ENCODE measurements at regions not wholly inside any gene's neighbourhood (a gene's known extent, or its start where the extent isn't known, plus 50 kb on each side); places are given as distances from the start of the nearest gene placed in this dataset.

DNA sequence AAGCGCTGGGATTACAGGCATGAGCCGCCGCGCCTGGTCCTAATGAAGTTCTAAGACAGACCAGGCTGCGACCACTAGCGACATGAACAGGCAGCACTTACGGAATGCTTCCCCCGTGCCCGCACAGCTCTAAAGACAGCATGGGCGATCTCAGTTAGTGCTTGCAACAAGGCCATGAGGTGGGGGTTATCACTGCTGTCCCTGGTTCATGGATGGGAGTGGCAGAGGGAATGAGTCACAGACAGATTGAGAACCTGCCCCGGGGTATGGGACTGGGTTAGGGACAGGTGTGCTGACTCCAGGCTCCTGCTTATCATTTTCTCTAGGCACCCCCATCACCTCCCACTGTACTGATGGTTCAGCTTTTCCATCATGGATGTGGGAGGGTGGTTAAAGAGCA, 160.9 kb downstream of the VRK1 start:
- Histone ChIP-seq H3K4me1 (no peaks in the 10 kb centered on the region), H3K4me3 (no peak overlapping the region), H3K27ac (no peak overlapping the region), H3K27me3 (no peaks in the 10 kb centered on the region), H3K36me3 (no peaks in the 10 kb centered on the region), H3K9me3 (peaks cover 0 to 9% (median 8%) of the 10 kb centered on the region in 3 donors)
- no peak for DNase-seq
- intact Hi-C loops (cut with DNase I; ENCODE audit: low total_unique reads) = no loop called here
- TF ChIP-seq, protein P1, sequence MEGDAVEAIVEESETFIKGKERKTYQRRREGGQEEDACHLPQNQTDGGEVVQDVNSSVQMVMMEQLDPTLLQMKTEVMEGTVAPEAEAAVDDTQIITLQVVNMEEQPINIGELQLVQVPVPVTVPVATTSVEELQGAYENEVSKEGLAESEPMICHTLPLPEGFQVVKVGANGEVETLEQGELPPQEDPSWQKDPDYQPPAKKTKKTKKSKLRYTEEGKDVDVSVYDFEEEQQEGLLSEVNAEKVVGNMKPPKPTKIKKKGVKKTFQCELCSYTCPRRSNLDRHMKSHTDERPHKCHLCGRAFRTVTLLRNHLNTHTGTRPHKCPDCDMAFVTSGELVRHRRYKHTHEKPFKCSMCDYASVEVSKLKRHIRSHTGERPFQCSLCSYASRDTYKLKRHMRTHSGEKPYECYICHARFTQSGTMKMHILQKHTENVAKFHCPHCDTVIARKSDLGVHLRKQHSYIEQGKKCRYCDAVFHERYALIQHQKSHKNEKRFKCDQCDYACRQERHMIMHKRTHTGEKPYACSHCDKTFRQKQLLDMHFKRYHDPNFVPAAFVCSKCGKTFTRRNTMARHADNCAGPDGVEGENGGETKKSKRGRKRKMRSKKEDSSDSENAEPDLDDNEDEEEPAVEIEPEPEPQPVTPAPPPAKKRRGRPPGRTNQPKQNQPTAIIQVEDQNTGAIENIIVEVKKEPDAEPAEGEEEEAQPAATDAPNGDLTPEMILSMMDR (IDR thresholded peaks at IDR 0.05) = no peak

DNA sequence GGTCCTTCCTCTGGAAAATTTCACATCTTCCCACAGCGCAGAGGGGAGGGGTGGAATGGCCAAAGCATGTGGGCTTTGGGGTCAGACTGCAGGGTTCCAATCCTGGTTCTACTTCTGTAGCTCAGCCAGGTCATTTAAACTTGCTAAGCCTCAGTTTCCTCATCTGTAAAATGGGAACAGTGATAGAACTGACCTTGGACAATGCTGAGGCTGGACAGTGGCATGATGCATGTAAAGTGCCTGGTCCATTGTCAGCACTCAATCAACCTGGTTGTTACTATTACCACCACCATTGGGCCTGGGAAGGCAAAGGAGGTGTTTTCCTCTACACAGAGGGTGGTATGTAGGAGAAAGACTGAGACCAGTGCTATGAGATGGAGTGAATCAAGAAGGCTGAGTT, 162.8 kb downstream of the VRK1 start:
- TF ChIP-seq, protein P1 (IDR thresholded peaks at IDR 0.05) = no peak
- DNase-seq = no peak
- no peaks in the 10 kb centered on the region for H3K4me1 ChIP-seq
- H3K4me3 ChIP-seq = no peak overlapping the region
- peaks cover 0 to 16% (median 8%) of the 10 kb centered on the region in 3 donors for H3K9me3 ChIP-seq
- no peaks in the 10 kb centered on the region for H3K36me3 ChIP-seq
- intact Hi-C loops (cut with DNase I; ENCODE audit: low total_unique reads) = no loop called here
- no peak overlapping the region for H3K27ac ChIP-seq
- no peaks in the 10 kb centered on the region for H3K27me3 ChIP-seq

DNA sequence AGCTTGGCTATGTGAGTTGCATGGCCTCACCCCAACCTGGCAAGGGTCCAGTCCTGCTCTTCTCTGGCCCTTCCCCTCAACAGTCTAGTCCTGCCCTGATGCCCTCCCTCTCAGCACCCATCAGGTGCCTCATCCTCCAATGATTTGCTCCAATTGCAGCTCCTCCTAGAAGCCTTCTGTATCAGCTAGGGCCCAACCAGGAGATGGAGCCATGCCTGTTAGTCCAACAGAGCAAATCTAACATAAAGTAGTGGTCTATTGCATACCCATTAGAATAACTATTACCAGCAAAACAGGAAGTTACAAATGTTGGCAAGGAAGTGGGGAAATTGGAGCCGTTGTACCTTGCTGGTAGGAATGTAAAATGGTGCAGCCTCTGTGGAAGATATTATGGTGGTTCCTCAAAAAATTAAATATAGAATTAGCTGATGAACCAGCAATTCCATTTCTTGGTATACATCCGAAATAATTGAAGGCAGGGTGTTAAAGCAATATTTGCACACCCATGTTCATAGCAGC, 163.5 kb downstream of the VRK1 start:
- DNase-seq = no peak
- intact Hi-C loops (cut with DNase I; ENCODE audit: low total_unique reads) = no loop called here
- Histone ChIP-seq H3K27me3 (no peaks in the 10 kb centered on the region), H3K9me3 (peaks cover 0 to 16% (median 8%) of the 10 kb centered on the region in 3 donors), H3K27ac (no peak overlapping the region), H3K4me1 (no peaks in the 10 kb centered on the region), H3K36me3 (no peaks in the 10 kb centered on the region), H3K4me3 (no peak overlapping the region)
- TF ChIP-seq, protein P1 (IDR thresholded peaks at IDR 0.05) = no peak

DNA sequence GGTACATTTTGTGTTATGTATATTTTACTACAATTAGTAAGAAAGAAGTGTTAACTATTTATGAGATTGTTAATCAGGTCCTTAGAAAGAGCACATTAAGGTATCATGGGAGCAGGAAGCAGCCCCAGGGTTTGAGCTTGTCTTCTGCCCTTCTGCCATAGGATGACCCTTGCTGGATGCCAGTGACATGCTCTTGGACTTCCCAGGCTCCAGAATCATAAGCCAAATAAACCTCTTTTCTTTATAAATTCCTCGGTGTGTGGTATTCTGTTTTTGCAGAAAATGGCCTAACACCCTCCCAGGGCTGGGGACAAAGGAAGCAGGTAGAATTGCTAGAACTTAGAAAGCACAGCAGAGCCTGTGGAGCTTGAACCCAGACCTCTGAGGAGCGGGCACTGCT, 164.7 kb downstream of the VRK1 start:
- H3K9me3 ChIP-seq = peaks cover 0 to 16% (median 8%) of the 10 kb centered on the region in 3 donors
- H3K4me1 ChIP-seq = no peaks in the 10 kb centered on the region
- TF ChIP-seq, protein P1 (IDR thresholded peaks at IDR 0.05) = no peak
- H3K27ac ChIP-seq = no peak overlapping the region
- no peaks in the 10 kb centered on the region for H3K27me3 ChIP-seq
- no peaks in the 10 kb centered on the region for H3K36me3 ChIP-seq
- DNase-seq = no peak
- H3K4me3 ChIP-seq = no peak overlapping the region
- intact Hi-C loops (cut with DNase I; ENCODE audit: low total_unique reads) = no loop called here

DNA sequence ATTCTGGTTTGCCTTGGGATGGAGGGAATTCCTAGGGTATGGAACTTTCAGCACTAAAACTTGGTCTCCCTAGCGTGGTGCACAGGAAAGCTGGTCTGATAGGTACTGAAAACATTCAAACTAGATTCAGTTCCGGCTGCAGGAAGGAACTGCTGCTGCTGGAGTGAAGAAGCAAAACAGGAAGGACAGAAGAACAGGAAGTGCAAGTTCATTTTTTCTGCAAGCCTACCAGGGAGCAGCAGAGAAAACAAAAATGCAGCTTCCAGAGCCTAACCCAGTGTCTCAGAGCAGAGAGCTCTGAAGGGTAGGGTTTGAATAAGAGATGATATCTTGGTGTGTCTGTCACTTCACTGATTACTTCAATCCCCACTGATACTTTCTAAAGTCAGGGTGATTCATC, 165.2 kb downstream of the VRK1 start:
- Histone ChIP-seq H3K36me3 (no peaks in the 10 kb centered on the region), H3K4me3 (no peak overlapping the region), H3K4me1 (no peaks in the 10 kb centered on the region), H3K9me3 (peaks cover 0 to 16% (median 8%) of the 10 kb centered on the region in 3 donors), H3K27ac (no peak overlapping the region), H3K27me3 (no peaks in the 10 kb centered on the region)
- intact Hi-C loops (cut with DNase I; ENCODE audit: low total_unique reads) = no loop called here
- TF ChIP-seq, protein P1 (IDR thresholded peaks at IDR 0.05) = no peak
- no peak for DNase-seq
